ENCODE measurements at regions not wholly inside any gene's neighbourhood (a gene's known extent, or its start where the extent isn't known, plus 50 kb on each side); places are given as distances from the start of the nearest gene placed in this dataset.

GRCh38 chr9:108759399-108759798 lies 96.4 kb downstream of the ACTL7B start:
- Histone ChIP-seq H3K27ac (no peak overlapping the region), H3K4me1 (peaks cover 0 to 5% (median 0%) of the 10 kb centered on the region in 4 donors), H3K9me3 (no peaks in the 10 kb centered on the region), H3K36me3 (no peaks in the 10 kb centered on the region), H3K4me3 (no peak overlapping the region), H3K27me3 (no peaks in the 10 kb centered on the region)
- intact Hi-C loops (cut with DNase I; ENCODE audit: low total_unique reads) (no loop called here), in situ Hi-C loops (cut with MboI; ENCODE audit: low pct_ligation_motif_present in 1 of 4, low pct_unique_long_range_greater_than_20kb in 1 of 4, low sequenced_read_pairs in 3 of 4) (loop anchor here in 3 of 4 donors (10.0 to 25.0 kb wide), 3 partner anchors 1297 to 1347 kb away; no protein-coding TSS in a partner anchor)
- DNase-seq, result no peak
- TF ChIP-seq POLR2A (IDR thresholded peaks at IDR 0.05), result no peak
- WGBS, 2 donors (ENCODE audit: low coverage in 1 of 2), result 81 to 100% methylated on average over 2 to 3 of the region's 3 CpGs

GRCh38 chr9:108756746-108757490 lies 98.9 kb downstream of the ACTL7B start:
- H3K9me3 ChIP-seq, result no peaks in the 10 kb centered on the region
- DNase-seq, result no peak
- no peaks in the 10 kb centered on the region for H3K27me3 ChIP-seq
- in situ Hi-C loops (cut with MboI; ENCODE audit: low pct_ligation_motif_present in 1 of 4, low pct_unique_long_range_greater_than_20kb in 1 of 4, low sequenced_read_pairs in 3 of 4) (loop anchor here in 3 of 4 donors (10.0 to 25.0 kb wide), 3 partner anchors 1295 to 1345 kb away; no protein-coding TSS in a partner anchor), intact Hi-C loops (cut with DNase I; ENCODE audit: low total_unique reads) (no loop called here)
- H3K4me3 ChIP-seq, result no peak overlapping the region
- H3K27ac ChIP-seq, result no peak overlapping the region
- TF ChIP-seq CTCF (IDR thresholded peaks at IDR 0.05) (peak in 1 of 5 experiments; percentile 19), POLR2AphosphoS5 (IDR thresholded peaks at IDR 0.05) (no peak)
- no peaks in the 10 kb centered on the region for H3K36me3 ChIP-seq
- WGBS, 2 donors (ENCODE audit: low coverage in 1 of 2), result 48 to 63% methylated on average over 2 to 3 of the region's 3 CpGs
- peaks cover 0 to 5% (median 0%) of the 10 kb centered on the region in 4 donors for H3K4me1 ChIP-seq

GRCh38 chr9:108755979-108756378 lies 99.8 kb downstream of the ACTL7B start:
- in situ Hi-C loops (cut with MboI; ENCODE audit: low pct_ligation_motif_present in 1 of 4, low pct_unique_long_range_greater_than_20kb in 1 of 4, low sequenced_read_pairs in 3 of 4) (loop anchor here in 3 of 4 donors (10.0 to 25.0 kb wide), 3 partner anchors 1294 to 1344 kb away; no protein-coding TSS in a partner anchor), intact Hi-C loops (cut with DNase I; ENCODE audit: low total_unique reads) (no loop called here)
- Histone ChIP-seq H3K27ac (no peak overlapping the region), H3K27me3 (no peaks in the 10 kb centered on the region), H3K4me3 (no peak overlapping the region), H3K9me3 (no peaks in the 10 kb centered on the region), H3K4me1 (no peaks in the 10 kb centered on the region), H3K36me3 (no peaks in the 10 kb centered on the region)
- 76 to 90% methylated on average over 2 to 3 of the region's 3 CpGs for WGBS, 2 donors (ENCODE audit: low coverage in 1 of 2)
- TF ChIP-seq POLR2A (IDR thresholded peaks at IDR 0.05) (no peak), POLR2AphosphoS5 (IDR thresholded peaks at IDR 0.05) (no peak), CTCF (IDR thresholded peaks at IDR 0.05) (no peak), EP300 (IDR thresholded peaks at IDR 0.05; ENCODE audit: low read depth) (no peak)
- DNase-seq, result no peak

- no peak for TF ChIP-seq POLR2A (IDR thresholded peaks at IDR 0.05)
- no peak for TF ChIP-seq EP300 (IDR thresholded peaks at IDR 0.05; ENCODE audit: low read depth)
- no peak for TF ChIP-seq POLR2AphosphoS5 (IDR thresholded peaks at IDR 0.05)
- TF ChIP-seq CTCF (IDR thresholded peaks at IDR 0.05), result no peak
- in situ Hi-C loops (cut with MboI; ENCODE audit: low pct_ligation_motif_present in 1 of 4, low pct_unique_long_range_greater_than_20kb in 1 of 4, low sequenced_read_pairs in 3 of 4), result loop anchor here in 3 of 4 donors (10.0 to 25.0 kb wide), 3 partner anchors 1289 to 1339 kb away; no protein-coding TSS in a partner anchor
These were observed 104.4 kb downstream of the ACTL7B start for GRCh38 chr9:108751369-108751768.

More at GRCh38 chr9:108751369-108751768, 104.4 kb downstream of the ACTL7B start:
- no peak for DNase-seq
- Histone ChIP-seq H3K27me3 (no peaks in the 10 kb centered on the region), H3K4me3 (no peak overlapping the region), H3K4me1 (peaks cover 0 to 9% (median 2%) of the 10 kb centered on the region in 4 donors), H3K27ac (no peak overlapping the region), H3K9me3 (no peaks in the 10 kb centered on the region), H3K36me3 (no peaks in the 10 kb centered on the region)
- intact Hi-C loops (cut with DNase I; ENCODE audit: low total_unique reads), result loop anchor here (5.0 kb wide), 1 partner anchor 209 kb away; no protein-coding TSS in a partner anchor

Measured in transverse colon (tissue), 4 donors.